NAMALWA (cell line): ENCODE measurements at regions not wholly inside any gene's neighbourhood (a gene's known extent, or its start where the extent isn't known, plus 50 kb on each side); places are given as distances from the start of the nearest gene placed in this dataset.
"Not testable (repeated sequence)": the region's sequence is repeated elsewhere in the genome, so short reads cannot be mapped to it uniquely, and the experiment has no call there.

Experiments used
- DNase-seq: peaks from one replicate; pipeline ENCODE4 v3.0.0-alpha.2; 2015; ENCODE audit warnings: low spot score

DNA sequence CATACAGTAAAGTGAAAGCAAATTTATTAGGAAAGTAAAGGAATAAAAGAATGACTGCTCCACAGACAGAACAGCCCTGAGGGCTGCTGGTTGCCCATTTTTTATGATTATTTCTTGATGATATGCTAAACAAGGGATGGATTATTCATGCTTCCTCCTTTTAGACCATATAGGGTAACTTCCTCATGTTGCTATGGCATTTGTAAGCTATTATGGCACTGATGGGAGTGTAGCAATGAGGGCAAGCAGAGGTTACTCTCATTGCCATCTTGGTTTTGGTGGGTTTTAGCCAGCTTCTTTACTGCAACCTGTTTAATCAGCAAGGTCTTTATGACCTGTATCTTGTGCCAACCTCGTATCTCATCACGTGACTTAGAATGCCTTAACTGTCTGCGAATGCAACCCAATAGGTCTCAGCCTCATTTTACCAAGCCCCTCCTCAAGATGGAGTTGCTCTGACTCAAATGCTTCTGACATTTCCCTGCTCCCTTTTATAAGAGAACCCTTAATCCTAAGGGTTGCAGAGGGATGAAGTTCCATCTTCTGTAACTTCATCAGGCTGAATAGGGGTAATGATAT, 280.1 kb upstream of the RGS17 start:
- no peak for DNase-seq

- DNase-seq: no peak
These were observed 274.8 kb upstream of the RGS17 start for GRCh38 chr6:153405931-153406330.

- no peak for DNase-seq
These were observed 270.7 kb upstream of the RGS17 start for GRCh38 chr6:153401751-153402150.

DNA sequence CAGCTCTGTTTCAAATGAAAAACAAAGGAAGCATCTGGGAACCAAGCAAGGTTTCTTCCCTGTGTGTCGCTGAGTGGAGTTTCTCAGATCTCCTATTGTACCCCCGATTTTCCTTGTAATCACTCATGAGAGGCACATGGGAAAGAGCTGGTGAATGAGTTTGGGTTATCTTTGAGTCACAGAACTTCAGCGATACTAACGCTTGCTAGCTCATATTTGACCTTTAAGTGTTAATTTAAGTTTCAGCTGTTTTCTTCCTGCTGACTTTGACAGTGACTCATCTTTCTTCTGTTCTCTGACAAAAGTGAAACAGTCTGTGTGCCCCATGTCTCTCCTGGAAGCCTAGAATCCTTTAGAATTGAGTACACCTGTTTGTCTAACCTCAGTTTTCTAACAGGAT, 261.1 kb upstream of the RGS17 start:
- DNase-seq: no peak

- DNase-seq: no peak
These were observed 242.8 kb upstream of the RGS17 start for GRCh38 chr6:153373869-153374268.

- DNase-seq: no peak
These were observed 237.0 kb upstream of the RGS17 start for GRCh38 chr6:153368131-153368530.

- DNase-seq: no peak
These were observed 235.9 kb upstream of the RGS17 start for GRCh38 chr6:153367021-153367420.

- no peak for DNase-seq
These were observed 226.3 kb upstream of the RGS17 start for GRCh38 chr6:153357391-153357790.

DNA sequence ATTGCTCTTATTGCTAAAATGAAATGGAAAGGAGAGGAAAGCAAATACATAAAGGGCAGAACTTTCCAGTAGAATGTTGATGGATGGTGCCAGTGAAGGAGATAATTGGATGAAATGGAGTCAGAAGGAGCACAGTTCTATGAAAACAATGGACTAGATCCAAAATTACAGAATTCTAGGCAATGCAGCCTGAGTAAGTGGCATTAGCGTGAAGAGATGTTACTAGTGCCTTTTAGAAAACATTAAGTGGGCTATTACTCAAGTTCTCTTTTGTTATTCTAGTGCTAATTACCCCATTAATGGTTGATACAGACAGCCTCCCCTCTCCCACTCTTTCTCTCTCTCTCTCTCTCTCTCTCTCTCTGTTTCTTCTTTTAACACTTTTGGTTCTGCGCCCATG, 209.5 kb upstream of the RGS17 start:
- no peak for DNase-seq

DNA sequence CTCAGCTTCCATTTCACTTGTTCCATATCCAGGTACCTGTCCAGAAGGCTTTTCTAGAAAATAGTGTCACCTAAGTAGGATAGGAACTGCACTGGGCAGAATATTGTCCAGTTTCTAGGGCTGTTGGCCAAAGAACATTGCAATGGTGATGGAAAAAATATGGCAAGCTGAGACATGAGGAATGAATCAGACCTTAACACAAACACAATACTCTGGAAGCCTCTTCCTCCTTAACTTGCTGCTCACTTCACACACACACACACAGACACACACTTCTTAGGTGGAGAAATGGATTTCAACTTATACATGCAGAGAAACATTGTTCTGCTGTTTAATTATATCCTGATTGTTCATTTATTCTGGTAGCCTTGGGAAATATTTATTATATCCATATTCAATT, 203.0 kb upstream of the RGS17 start:
- no peak for DNase-seq

GRCh38 chr6:153331221-153331620, 200.1 kb upstream of the RGS17 start:
- not testable (repeated sequence) for DNase-seq

- no peak for DNase-seq
These were observed 197.1 kb upstream of the RGS17 start for GRCh38 chr6:153328194-153328593.

DNA sequence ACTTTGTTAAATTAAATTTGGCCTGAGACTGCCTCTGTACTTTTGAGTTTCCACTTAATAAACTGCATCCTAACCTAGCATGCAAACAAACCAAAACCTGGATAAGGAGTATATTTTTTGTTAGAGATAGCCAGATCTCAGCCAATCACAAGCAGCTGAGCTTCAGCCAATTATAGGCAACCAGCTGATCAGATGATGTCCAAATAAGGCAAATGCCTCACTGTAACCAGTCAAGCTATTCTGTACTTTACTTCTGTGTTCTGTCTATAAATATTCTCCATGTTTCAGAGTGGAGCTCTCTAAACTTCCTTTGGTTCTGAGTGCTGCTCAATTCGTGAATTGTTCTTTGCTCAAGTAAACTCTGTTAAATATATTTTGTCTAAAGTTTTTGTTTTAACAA, 194.6 kb upstream of the RGS17 start:
- DNase-seq: no peak

- peak; percentile 51 for DNase-seq
These were observed 181.6 kb upstream of the RGS17 start for GRCh38 chr6:153312634-153313033.

- no peak for DNase-seq
These were observed 178.6 kb upstream of the RGS17 start for GRCh38 chr6:153309651-153310050.

DNA sequence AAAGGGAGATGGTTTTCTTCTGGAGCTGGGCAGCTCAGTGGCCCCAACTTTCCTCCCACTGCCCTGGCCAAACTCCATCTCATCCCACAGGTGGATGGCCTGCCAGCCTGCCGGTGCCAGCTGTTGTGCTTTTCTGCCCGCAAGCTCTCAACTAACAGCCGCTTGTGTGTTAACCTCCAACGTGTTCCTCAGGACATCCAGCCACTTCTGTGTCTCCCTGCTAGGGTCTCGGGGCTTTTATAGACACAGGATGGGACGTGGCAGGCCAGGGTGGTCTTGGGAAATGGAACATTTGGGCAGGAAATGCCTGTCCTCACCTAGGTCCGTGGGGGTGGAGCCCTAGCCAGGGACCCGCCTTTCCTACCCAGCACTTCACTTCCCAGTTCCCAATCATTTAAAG, 171.1 kb upstream of the RGS17 start:
- no peak for DNase-seq

DNA sequence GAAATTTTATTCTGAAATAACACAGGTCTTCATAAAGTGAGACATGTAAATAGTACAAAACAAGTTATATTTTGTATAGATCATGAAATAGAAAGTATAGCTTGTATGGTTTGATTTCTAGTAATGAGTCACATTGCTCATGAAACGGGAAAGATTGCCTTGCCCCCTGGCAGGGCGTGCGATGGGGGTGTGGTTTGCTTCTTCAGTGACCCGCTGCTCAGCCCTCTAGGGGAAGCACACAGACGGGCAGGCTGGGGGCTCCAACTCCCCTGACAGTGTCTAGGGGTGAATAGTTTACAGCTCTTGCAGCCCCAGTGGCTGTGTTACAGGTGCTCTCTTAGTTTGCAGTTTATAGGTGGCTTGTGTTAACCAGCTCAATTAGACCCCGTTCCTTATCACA, 170.5 kb upstream of the RGS17 start:
- no peak for DNase-seq

DNA sequence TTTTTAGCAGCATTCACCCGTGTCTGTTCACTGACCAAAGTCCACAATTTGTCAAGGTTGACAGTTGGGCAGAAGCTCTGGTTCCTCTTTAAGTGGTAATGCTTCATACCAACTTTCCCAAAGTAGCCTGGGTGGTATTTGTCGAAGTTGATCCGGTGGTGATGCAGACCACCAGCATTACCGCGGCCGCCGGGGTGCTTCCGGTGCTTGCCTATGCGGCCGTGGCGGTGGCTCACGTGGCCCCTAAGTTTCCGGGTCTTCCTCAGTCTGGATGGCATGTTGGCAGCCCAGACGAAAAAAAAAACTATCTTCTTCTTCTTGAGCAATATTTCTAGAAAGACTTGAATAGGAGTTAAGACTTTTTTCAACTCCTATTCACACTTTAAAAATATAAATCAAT, 151.4 kb upstream of the RGS17 start:
- DNase-seq: not testable (repeated sequence)

GRCh38 chr6:153275997-153276396, 144.9 kb upstream of the RGS17 start:
- no peak for DNase-seq

- DNase-seq: no peak
These were observed 141.3 kb upstream of the RGS17 start for GRCh38 chr6:153272201-153272980.

DNA sequence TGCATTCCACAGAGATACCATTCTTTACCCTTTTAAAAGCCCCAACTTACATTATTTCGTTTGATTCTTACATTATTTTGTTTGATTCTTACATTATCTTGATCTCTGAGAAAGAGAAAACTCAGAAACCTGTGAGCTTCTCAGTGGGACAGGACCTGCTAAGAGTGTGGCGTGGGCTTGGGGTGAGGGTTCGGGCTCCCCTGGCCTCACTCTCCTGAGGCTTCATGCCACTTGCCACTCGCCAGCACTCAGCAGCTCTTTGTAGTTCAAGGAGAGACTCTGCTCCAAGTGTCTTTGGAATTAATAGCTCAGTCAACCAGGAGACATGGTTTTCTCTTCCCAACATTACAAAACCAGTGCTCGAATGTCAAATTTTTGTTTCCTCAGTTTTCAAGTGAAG, 132.4 kb upstream of the RGS17 start:
- DNase-seq: no peak

- no peak for DNase-seq
These were observed 120.2 kb upstream of the RGS17 start for GRCh38 chr6:153251326-153251725.

DNA sequence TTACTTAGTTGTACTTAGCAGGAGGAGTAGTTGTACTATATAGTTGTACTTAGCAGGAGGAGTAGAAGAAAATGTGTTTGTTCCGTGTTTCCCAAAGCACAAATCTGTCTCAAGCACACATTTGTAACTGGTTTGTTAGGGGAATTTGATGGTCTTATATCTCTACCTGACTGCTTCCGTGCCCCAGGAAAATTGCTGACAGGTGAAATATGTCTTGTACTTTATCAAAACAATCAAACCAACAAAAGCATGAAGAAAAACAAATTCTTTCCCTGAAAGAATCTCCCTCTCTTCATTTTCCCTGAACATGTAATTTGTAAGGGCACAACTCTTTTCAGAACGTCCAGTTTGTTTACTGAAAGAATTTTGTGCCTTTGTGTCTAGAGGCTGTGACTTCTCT, 106.6 kb upstream of the RGS17 start:
- no peak for DNase-seq

DNA sequence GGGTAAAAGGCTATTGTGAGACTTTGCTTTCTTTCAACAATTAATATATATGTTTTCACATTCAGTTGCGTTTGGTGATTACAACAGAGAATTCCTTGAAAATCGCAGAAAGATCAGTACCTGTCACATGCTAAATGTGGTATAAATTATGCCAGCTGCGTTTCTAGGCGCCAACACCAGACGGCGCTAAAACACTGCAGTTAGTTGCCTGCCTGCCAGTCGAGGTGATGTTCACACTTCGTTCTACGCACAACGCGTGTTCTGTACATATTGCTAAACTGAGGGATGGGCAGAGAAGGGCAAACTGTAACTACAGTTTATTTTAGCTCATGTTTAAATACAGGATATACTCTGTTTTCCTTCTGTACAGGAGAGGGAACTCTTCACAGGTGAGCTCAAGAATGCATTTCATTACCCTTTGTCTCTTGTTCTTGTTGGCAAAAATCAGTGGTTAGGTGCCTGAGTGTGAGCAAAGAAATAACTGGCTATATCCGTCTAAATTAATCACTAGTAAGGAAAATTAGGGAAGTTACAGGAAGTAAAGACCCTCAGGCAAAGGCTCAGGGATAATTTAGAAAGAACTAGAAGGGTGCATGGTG, 100.1 kb upstream of the RGS17 start:
- peak; percentile 53 for DNase-seq
